Mammary epithelial cell (primary cell): ENCODE measurements at regions not wholly inside any gene's neighbourhood (a gene's known extent, or its start where the extent isn't known, plus 50 kb on each side); places are given as distances from the start of the nearest gene placed in this dataset.

Experiments
- CTCF ChIP-seq, 2 donors: IDR thresholded peaks in 1 of 2; conservative IDR thresholded peaks in 1 of 2; 2 replicates each; pipeline ENCODE4 v1.5.1; 2011 to 2012; ENCODE audit warnings: inconsistent platforms in 2 of 2, low read length in 2 of 2, mild to moderate bottlenecking in 2 of 2, control low read depth in 1 of 2, low read depth in 1 of 2; ENCODE audit not compliant: insufficient read depth in 1 of 2; ENCODE audit errors: extremely low read depth in 1 of 2
- EZH2 ChIP-seq: IDR thresholded peaks from 2 replicates; pipeline ENCODE4 v1.6.1; 2012; ENCODE audit warnings: low read length, inconsistent platforms, borderline replicate concordance

- TF ChIP-seq CTCF (conservative IDR thresholded peaks at IDR 0.05 in 1 of 2, IDR thresholded peaks at IDR 0.05 in 1 of 2; ENCODE audit: extremely low read depth in 1 of 2, insufficient read depth in 1 of 2, low read depth in 1 of 2, low read length in 2 of 2): no peak
- TF ChIP-seq EZH2: no peak
These were observed 99.8 kb upstream of the ADAD1 start for GRCh38 chr4:122278976-122279375.
